Epithelial cell of esophagus (primary cell): ENCODE measurements at regions not wholly inside any gene's neighbourhood (a gene's known extent, or its start where the extent isn't known, plus 50 kb on each side); places are given as distances from the start of the nearest gene placed in this dataset.

Source experiments
- DNase-seq: peaks from one replicate; pipeline ENCODE4 v3.0.0; 2010; ENCODE audit warnings: low read depth
- H3K4me3 ChIP-seq: 2 replicates; pipeline ENCODE4 v1.5.1; 2011; ENCODE audit warnings: mild to moderate bottlenecking, low read length, control low read depth
- CTCF ChIP-seq: IDR thresholded peaks from 2 replicates; pipeline ENCODE4 v1.5.1; 2011; ENCODE audit warnings: low read depth, mild to moderate bottlenecking, low read length, control low read depth, inconsistent platforms; ENCODE audit not compliant: insufficient read depth; ENCODE audit errors: missing control alignments

- DNase-seq: no peak
- H3K4me3 ChIP-seq: no peak overlapping the region
- no peak for TF ChIP-seq CTCF
These were observed 330.2 kb downstream of the MZT1 start for GRCh38 chr13:72397265-72397664.

GRCh38 chr13:72390909-72391308 lies 336.5 kb downstream of the MZT1 start:
- no peak overlapping the region for H3K4me3 ChIP-seq
- peak; percentile 96 for DNase-seq
- no peak for TF ChIP-seq CTCF

GRCh38 chr13:72386138-72386684 lies 341.2 kb downstream of the MZT1 start:
- no peak for DNase-seq
- no peak for TF ChIP-seq CTCF
- H3K4me3 ChIP-seq: no peak overlapping the region

- peak; percentile 88 for DNase-seq
- TF ChIP-seq CTCF: no peak
- H3K4me3 ChIP-seq: no peak overlapping the region
These were observed 342.6 kb downstream of the MZT1 start for GRCh38 chr13:72384879-72385278.

- no peak for TF ChIP-seq CTCF
- H3K4me3 ChIP-seq: no peak overlapping the region
- DNase-seq: no peak
These were observed 343.1 kb downstream of the MZT1 start for GRCh38 chr13:72384186-72384823.

- DNase-seq: no peak
- TF ChIP-seq CTCF: no peak
- no peak overlapping the region for H3K4me3 ChIP-seq
These were observed 343.8 kb downstream of the MZT1 start for GRCh38 chr13:72383646-72384045.

- DNase-seq: peak; percentile 69
- no peak for TF ChIP-seq CTCF
- H3K4me3 ChIP-seq: no peak overlapping the region
These were observed 347.8 kb downstream of the MZT1 start for GRCh38 chr13:72379581-72379980.
